Body of pancreas (tissue), 4 donors: ENCODE measurements at regions not wholly inside any gene's neighbourhood (a gene's known extent, or its start where the extent isn't known, plus 50 kb on each side); places are given as distances from the start of the nearest gene placed in this dataset.

Experiments
- ATAC-seq: fragments of 150-250 bp; one replicate; pipeline ENCODE4 v1.9.1; 2016
- DNase-seq, 4 donors: peaks; one replicate each; pipeline ENCODE4 v3.0.0-alpha.2; 2019
- H3K27ac ChIP-seq, 4 donors: fragments of 200-600 bp; sonication (generic); 1 replicate in 3 of 4; 2 replicates in 1 of 4; pipeline versions ENCODE4 v1.5.1 to v1.6.1; 2016 to 2019; ENCODE audit warnings: mild to moderate bottlenecking in 1 of 4, mixed read lengths in 1 of 4, moderate library complexity in 1 of 4
- H3K27me3 ChIP-seq, 2 donors: fragments of 200-600 bp; sonication (generic); one replicate each; pipeline ENCODE4 v1.6.0; 2016; ENCODE audit warnings: mild to moderate bottlenecking in 1 of 2
- H3K36me3 ChIP-seq, 2 donors: fragments of 200-600 bp; sonication (generic); replicated peaks in 1 of 2; 2 replicates each; pipeline ENCODE4 v1.5.1; 2016; ENCODE audit warnings: low read depth in 2 of 2; ENCODE audit not compliant: insufficient read depth in 1 of 2
- H3K4me1 ChIP-seq: fragments of 200-600 bp; sonication (generic); one replicate; pipeline ENCODE4 v1.6.0; 2016
- H3K4me3 ChIP-seq, 2 donors: fragments of 200-600 bp; sonication (generic); 1 replicate in 1 of 2; 2 replicates in 1 of 2; pipeline ENCODE4 v1.5.1; 2016 to 2019
- H3K9me3 ChIP-seq, 3 donors: fragments of 200-600 bp; sonication (generic); 1 replicate in 2 of 3; 2 replicates in 1 of 3; pipeline ENCODE4 v1.5.1; 2016
- CTCF ChIP-seq, 7 experiments: fragments of 450-650 bp in 4 of 7; fragments of 200-600 bp in 3 of 7; sonication (generic) in 3 of 7; IDR thresholded peaks; one replicate each; pipeline ENCODE4 v1.5.1; 2016 to 2019; ENCODE audit warnings: antibody characterized with exemption in 7 of 7
- POLR2A ChIP-seq, 3 donors: fragments of 450-650 bp; IDR thresholded peaks; one replicate each; pipeline ENCODE4 v1.6.1; 2016; ENCODE audit warnings: antibody characterized with exemption in 3 of 3, mild to moderate bottlenecking in 2 of 3
- WGBS, 2 donors: methylation state at CpG; one replicate each; pipeline ENCODE4 v1.1.5; 2017; 5-methylcytosine and 5-hydroxymethylcytosine counted together
- intact Hi-C: fragments of 100-400 bp; cut with DNase I; formaldehyde crosslinking; loops from one replicate; pipeline ENCODE4 v1.15.1; 2023

DNA sequence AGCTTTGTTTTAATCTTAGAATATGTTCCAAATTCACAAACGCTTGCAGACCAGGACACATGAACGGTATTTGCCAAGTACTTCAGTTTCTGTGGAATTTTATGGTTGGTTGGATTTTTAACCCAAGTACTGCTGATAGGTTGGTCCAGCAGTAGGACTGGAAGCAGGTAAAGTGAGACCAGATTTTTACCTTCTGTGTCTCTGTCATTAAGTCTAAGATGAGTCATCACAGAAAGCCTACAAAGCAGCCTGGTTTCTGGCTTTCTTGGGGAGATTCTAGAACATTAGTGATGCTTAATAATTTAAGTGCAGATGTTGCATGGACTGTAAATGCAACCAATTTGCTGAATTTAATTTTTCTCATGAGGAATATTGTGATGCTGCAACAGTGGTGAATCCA lies 100.5 kb downstream of the SCG2 start:
- Histone ChIP-seq H3K27me3 (no peaks in the 10 kb centered on the region), H3K9me3 (no peaks in the 10 kb centered on the region), H3K4me1 (no peaks in the 10 kb centered on the region), H3K27ac (no peak overlapping the region), H3K4me3 (no peak overlapping the region), H3K36me3 (no peaks in the 10 kb centered on the region)
- WGBS, 2 donors = 55 to 66% methylated on average over 2 of the region's 2 CpGs
- TF ChIP-seq CTCF (IDR thresholded peaks at IDR 0.05) (no peak), POLR2A (IDR thresholded peaks at IDR 0.05) (no peak)
- DNase-seq (no peak), ATAC-seq (no peak)
- intact Hi-C loops = no loop called here

DNA sequence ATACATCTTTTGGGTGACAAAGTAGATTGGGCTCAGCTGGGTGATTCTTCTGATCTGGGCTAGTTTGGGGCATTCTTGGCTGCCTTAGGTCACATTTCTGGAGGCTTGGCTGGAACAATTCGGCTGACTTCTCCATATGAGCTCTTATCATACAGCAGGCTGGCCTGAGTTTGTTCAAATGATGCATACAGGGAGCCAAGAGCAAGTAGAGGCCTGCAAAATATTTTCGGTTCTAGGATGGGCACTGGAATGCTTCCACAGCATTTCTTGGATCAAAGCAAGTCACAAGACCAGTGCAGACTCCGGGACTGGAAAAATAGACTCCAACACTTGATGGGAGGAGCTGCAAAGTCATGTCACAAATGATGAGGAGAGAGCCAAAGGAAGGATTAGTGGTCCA lies 98.4 kb downstream of the SCG2 start:
- H3K4me3 ChIP-seq = no peak overlapping the region
- no peak for DNase-seq
- TF ChIP-seq CTCF (IDR thresholded peaks at IDR 0.05) = no peak
- TF ChIP-seq POLR2A (IDR thresholded peaks at IDR 0.05) = no peak
- no peaks in the 10 kb centered on the region for H3K27me3 ChIP-seq
- 45 to 56% methylated on average over 3 of the region's 3 CpGs for WGBS, 2 donors
- no peaks in the 10 kb centered on the region for H3K9me3 ChIP-seq
- no peaks in the 10 kb centered on the region for H3K4me1 ChIP-seq
- intact Hi-C loops = no loop called here
- no peak for ATAC-seq
- H3K27ac ChIP-seq = no peak overlapping the region
- no peaks in the 10 kb centered on the region for H3K36me3 ChIP-seq

DNA sequence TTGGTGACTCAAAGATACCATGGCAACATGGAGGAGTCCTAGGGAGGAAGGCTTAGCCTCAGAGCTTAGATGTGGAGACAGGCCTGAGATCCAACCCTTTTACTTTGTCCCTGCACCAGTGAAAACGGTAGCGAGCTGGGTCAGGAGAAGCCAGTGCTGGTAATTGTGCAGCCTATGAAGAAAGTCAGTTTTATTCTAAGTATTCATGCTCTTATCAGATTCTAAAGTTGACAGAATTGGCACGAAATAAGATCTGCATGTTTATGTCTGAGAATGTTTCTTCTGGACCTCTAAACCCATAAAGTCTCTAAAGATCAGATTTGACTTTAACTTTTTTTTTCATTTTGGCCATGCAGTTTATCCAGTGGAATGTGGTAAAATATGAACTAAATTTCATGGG lies 93.8 kb downstream of the SCG2 start:
- Histone ChIP-seq H3K36me3 (no peaks in the 10 kb centered on the region), H3K27me3 (no peaks in the 10 kb centered on the region), H3K9me3 (no peaks in the 10 kb centered on the region), H3K27ac (no peak overlapping the region), H3K4me3 (no peak overlapping the region), H3K4me1 (no peaks in the 10 kb centered on the region)
- WGBS, 2 donors = 55 to 65% methylated on average over 3 of the region's 3 CpGs
- ATAC-seq = no peak
- TF ChIP-seq CTCF (IDR thresholded peaks at IDR 0.05) (no peak), POLR2A (IDR thresholded peaks at IDR 0.05) (no peak)
- intact Hi-C loops = no loop called here
- no peak for DNase-seq

GRCh38 chr2:223510713-223511112 lies 91.4 kb downstream of the SCG2 start:
- H3K27me3 ChIP-seq = no peaks in the 10 kb centered on the region
- TF ChIP-seq POLR2A (IDR thresholded peaks at IDR 0.05) (no peak), CTCF (IDR thresholded peaks at IDR 0.05) (no peak)
- H3K4me1 ChIP-seq = no peaks in the 10 kb centered on the region
- 51 to 70% methylated on average over 4 of the region's 4 CpGs for WGBS, 2 donors
- no peak overlapping the region for H3K4me3 ChIP-seq
- DNase-seq = no peak
- H3K27ac ChIP-seq = no peak overlapping the region
- no peaks in the 10 kb centered on the region for H3K9me3 ChIP-seq
- intact Hi-C loops = no loop called here
- no peaks in the 10 kb centered on the region for H3K36me3 ChIP-seq
- ATAC-seq = no peak

DNA sequence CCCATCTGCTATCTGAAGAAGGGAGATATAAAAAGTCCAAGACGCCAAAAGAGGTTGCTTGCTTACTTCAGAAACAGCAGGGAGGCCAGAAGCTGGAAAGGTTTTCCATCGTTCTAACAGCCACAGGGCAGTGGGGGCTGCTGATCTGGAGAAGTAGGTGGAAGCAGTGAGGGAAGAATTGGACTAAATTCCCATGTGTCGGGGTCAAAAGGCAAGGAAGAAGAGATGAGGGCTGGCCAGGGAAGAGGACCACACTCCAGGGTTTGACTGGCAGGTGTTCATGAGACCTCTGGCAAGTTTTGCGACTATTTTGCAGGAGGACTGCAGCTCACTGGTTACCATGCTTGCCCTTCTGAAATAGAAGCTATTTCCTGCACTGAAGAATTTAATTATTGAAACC lies 91.0 kb downstream of the SCG2 start:
- H3K27ac ChIP-seq = no peak overlapping the region
- H3K36me3 ChIP-seq = no peaks in the 10 kb centered on the region
- H3K27me3 ChIP-seq = no peaks in the 10 kb centered on the region
- DNase-seq (no peak), ATAC-seq (no peak)
- intact Hi-C loops = no loop called here
- no peaks in the 10 kb centered on the region for H3K4me1 ChIP-seq
- WGBS, 2 donors = 48 to 55% methylated on average over 4 of the region's 4 CpGs
- no peak for TF ChIP-seq CTCF (IDR thresholded peaks at IDR 0.05)
- no peak for TF ChIP-seq POLR2A (IDR thresholded peaks at IDR 0.05)
- H3K9me3 ChIP-seq = no peaks in the 10 kb centered on the region
- no peak overlapping the region for H3K4me3 ChIP-seq
